ENCODE measurements at regions not wholly inside any gene's neighbourhood (a gene's known extent, or its start where the extent isn't known, plus 50 kb on each side); places are given as distances from the start of the nearest gene placed in this dataset.

GRCh38 chr2:207352978-207353671, 176.6 kb upstream of the CREB1 start:
- ChIA-PET CTCF (no interaction called here), POLR2A (no interaction called here)
- BruUV-seq (replicated peaks) = no TSS peak
- TF ChIP-seq, protein P1, sequence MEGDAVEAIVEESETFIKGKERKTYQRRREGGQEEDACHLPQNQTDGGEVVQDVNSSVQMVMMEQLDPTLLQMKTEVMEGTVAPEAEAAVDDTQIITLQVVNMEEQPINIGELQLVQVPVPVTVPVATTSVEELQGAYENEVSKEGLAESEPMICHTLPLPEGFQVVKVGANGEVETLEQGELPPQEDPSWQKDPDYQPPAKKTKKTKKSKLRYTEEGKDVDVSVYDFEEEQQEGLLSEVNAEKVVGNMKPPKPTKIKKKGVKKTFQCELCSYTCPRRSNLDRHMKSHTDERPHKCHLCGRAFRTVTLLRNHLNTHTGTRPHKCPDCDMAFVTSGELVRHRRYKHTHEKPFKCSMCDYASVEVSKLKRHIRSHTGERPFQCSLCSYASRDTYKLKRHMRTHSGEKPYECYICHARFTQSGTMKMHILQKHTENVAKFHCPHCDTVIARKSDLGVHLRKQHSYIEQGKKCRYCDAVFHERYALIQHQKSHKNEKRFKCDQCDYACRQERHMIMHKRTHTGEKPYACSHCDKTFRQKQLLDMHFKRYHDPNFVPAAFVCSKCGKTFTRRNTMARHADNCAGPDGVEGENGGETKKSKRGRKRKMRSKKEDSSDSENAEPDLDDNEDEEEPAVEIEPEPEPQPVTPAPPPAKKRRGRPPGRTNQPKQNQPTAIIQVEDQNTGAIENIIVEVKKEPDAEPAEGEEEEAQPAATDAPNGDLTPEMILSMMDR (IDR thresholded peaks at IDR 0.05) = no peak
- TF ChIP-seq TCF7L2 (IDR thresholded peaks at IDR 0.05; ENCODE audit: low read depth, low read length) (no peak), POLR2AphosphoS5 (IDR thresholded peaks at IDR 0.05; ENCODE audit: low read depth, low read length) (no peak), REST (IDR thresholded peaks at IDR 0.05; ENCODE audit: insufficient read depth in 1 of 2, low read depth in 2 of 2, low read length in 1 of 2) (no peak), SIN3A (IDR thresholded peaks at IDR 0.05; ENCODE audit: borderline replicate concordance, insufficient read depth, low read depth, low read length) (no peak)
- Histone ChIP-seq H3K27ac (ENCODE audit: low read length) (no peak overlapping the region), H3K27me3 (ENCODE audit: control insufficient read depth, insufficient read depth, low read length) (no peaks in the 10 kb centered on the region), H3K9me3 (ENCODE audit: control insufficient read depth, insufficient read depth, low read depth, low read length) (no peaks in the 10 kb centered on the region), H3K4me3 (ENCODE audit: low read depth in 2 of 2, low read length in 2 of 2) (no peak overlapping the region), H3K4me1 (ENCODE audit: control insufficient read depth, insufficient read depth, low read length) (no peaks in the 10 kb centered on the region), H3K36me3 (ENCODE audit: control insufficient read depth, insufficient read depth, low read length) (no peaks in the 10 kb centered on the region)
- ATAC-seq (no peak), DNase-seq (ENCODE audit: low read depth, low spot score) (no peak)
- intact Hi-C loops (cut with micrococcal nuclease; ENCODE audit: unreplicated experiment) = no loop called here
- in situ Hi-C loops (cut with HindIII; ENCODE audit: low pct_unique_long_range_greater_than_20kb, low sequenced_read_pairs) = no loop called here

GRCh38 chr2:207353836-207354235, 175.9 kb upstream of the CREB1 start:
- ChIA-PET CTCF (interaction anchor here (0.7 kb wide), 1 partner anchor 173 kb away, joined by 3 read pairs; no protein-coding TSS in a partner anchor), POLR2A (no interaction called here)
- in situ Hi-C loops (cut with HindIII; ENCODE audit: low pct_unique_long_range_greater_than_20kb, low sequenced_read_pairs) = no loop called here
- no peak overlapping the region for H3K27ac ChIP-seq (ENCODE audit: low read length)
- H3K9me3 ChIP-seq (ENCODE audit: control insufficient read depth, insufficient read depth, low read depth, low read length) = no peaks in the 10 kb centered on the region
- ATAC-seq (no peak), DNase-seq (ENCODE audit: low read depth, low spot score) (no peak)
- H3K27me3 ChIP-seq (ENCODE audit: control insufficient read depth, insufficient read depth, low read length) = no peaks in the 10 kb centered on the region
- no TSS peak for BruUV-seq (replicated peaks)
- H3K4me1 ChIP-seq (ENCODE audit: control insufficient read depth, insufficient read depth, low read length) = no peaks in the 10 kb centered on the region
- intact Hi-C loops (cut with micrococcal nuclease; ENCODE audit: unreplicated experiment) = no loop called here
- no peak overlapping the region for H3K4me3 ChIP-seq (ENCODE audit: low read depth in 2 of 2, low read length in 2 of 2)
- no peaks in the 10 kb centered on the region for H3K36me3 ChIP-seq (ENCODE audit: control insufficient read depth, insufficient read depth, low read length)
- no peak for TF ChIP-seq POLR2AphosphoS5 (IDR thresholded peaks at IDR 0.05; ENCODE audit: low read depth, low read length)
- TF ChIP-seq SIN3A (IDR thresholded peaks at IDR 0.05; ENCODE audit: borderline replicate concordance, insufficient read depth, low read depth, low read length) = no peak
- TF ChIP-seq TCF7L2 (IDR thresholded peaks at IDR 0.05; ENCODE audit: low read depth, low read length) = no peak
- TF ChIP-seq, protein P1 (IDR thresholded peaks at IDR 0.05) = no peak
- TF ChIP-seq REST (IDR thresholded peaks at IDR 0.05; ENCODE audit: insufficient read depth in 1 of 2, low read depth in 2 of 2, low read length in 1 of 2) = no peak

Measured in Panc1 (cell line).